Activated CD4-positive, alpha-beta T cell treated with anti-CD3 and anti-CD28 coated beads, Interleukin-2, amount 50 U/mL, for 16 hours (primary cell): ENCODE measurements at regions not wholly inside any gene's neighbourhood (a gene's known extent, or its start where the extent isn't known, plus 50 kb on each side); places are given as distances from the start of the nearest gene placed in this dataset.
"Not testable (repeated sequence)": the region's sequence is repeated elsewhere in the genome, so short reads cannot be mapped to it uniquely, and the experiment has no call there.

Source experiments
- DNase-seq: peaks from one replicate; pipeline ENCODE4 v3.0.0-alpha.2; 2020

DNA sequence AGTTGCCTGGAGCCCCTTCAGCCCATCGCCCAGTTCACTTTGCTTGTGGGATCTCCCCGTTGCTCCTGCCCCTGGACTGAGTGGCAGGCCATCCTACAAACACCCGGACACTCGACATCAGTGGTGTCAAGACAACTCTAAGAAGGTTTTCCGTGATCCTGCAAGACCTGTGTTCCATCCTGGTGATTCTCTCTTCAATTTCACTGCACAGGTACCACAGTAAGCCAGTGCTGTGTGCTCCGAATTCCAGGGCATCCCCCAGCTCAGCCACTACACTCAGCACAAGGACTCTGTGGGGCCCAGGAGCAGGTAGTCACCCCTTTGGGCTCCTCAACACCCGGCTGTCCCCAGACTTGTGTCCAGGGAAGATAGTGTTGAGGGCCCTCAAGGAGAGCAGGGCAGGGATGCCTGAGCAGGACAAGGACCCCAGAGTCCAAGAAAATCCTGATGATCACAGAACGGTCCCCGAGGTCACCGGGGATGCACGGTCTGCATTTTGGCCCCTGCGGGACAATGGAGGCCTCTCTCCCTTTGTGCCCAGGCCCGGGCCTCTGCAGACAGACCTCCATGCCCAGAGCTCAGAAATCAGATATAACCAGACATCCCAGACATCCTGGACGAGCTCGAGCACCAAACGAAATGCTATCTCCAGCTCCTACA is 146.9 kb upstream of the C1QTNF3 start:
- peak; percentile 6 for DNase-seq

DNA sequence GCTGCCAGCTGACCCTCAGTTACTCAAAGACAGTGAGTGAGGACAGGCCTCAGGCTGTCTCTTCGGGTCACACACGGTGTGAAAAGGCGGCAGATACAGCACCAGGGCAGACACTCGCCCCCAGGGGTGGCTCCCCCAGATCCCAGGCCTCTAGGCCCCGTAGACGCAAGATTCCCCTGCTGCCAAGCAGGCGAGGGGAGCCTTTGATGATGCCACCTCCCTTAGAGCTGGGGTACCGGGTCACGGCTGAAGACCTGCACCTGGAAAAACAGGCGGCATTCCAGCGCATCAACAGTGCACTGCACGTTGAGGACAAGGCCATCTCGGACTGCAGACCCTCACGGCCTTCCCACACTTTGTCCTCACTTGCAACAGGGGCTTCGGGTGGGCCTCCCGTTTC is 147.5 kb upstream of the C1QTNF3 start:
- peak; percentile 3 for DNase-seq

DNA sequence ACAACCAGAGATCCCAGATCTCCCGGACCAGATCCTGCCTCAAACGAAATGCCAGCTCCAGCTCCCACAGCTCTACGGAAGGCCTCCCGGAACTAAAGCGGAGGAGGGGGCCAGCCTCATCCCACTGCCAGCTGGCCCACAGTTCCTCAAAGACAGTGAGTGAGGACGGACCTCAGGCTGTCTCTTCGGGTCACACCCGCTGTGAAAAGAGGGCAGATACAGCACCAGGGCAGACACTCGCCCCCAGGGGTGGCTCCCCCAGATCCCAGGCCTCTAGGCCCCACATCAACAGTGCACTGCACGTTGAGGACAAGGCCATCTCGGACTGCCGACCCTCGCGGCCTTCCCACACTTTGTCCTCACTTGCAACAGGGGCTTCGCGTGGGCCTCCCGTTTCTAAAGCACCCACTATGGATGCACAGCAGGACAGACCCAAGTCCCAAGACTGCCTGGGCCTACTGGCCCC is 148.3 kb upstream of the C1QTNF3 start:
- not testable (repeated sequence) for DNase-seq

DNA sequence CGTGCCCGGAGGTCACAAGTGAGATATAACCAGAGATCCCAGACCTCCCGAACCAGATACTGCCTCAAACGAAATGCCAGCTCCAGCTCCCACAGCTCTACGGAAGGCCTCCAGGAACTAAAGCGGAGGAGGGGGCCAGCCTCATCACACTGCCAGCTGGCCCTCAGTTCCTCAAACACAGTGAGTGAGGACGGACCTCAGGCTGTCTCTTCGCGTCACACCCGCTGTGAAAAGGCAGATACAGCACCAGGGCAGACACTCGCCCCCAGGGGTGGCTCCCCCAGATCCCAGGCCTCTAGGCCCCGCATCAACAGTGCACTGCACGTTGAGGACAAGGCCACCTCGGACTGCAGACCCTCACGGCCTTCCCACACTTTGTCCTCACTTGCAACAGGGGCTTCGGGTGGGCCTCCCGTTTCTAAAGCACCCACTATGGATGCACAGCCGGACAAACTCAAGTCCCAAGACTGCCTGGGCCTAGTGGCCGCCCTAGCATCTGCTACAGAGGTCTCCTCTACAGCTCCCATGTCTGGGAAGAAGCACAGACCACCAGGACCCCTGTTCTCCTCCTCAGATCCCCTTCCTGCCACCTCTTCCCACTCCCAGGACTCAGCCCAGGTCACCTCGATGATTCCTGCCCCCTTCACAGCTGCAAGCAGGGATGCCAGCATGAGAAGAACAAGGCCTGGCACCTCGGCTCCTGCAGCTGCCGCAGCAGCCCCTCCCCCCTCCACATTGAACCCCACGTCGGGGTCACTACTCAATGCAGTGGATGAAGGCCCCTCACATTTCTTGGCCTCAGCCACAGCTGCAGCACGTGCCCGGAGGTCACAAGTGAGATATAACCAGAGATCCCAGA is 149.3 kb upstream of the C1QTNF3 start:
- not testable (repeated sequence) for DNase-seq

DNA sequence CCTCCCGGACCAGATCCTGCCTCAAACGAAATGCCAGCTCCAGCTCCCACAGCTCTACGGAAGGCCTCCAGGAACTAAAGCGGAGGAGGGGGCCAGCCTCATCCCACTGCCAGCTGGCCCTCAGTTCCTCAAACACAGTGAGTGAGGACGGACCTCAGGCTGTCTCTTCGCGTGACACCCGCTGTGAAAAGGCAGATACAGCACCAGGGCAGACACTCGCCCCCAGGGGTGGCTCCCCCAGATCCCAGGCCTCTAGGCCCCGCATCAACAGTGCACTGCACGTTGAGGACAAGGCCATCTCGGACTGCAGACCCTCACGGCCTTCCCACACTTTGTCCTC is 149.9 kb upstream of the C1QTNF3 start:
- not testable (repeated sequence) for DNase-seq

DNA sequence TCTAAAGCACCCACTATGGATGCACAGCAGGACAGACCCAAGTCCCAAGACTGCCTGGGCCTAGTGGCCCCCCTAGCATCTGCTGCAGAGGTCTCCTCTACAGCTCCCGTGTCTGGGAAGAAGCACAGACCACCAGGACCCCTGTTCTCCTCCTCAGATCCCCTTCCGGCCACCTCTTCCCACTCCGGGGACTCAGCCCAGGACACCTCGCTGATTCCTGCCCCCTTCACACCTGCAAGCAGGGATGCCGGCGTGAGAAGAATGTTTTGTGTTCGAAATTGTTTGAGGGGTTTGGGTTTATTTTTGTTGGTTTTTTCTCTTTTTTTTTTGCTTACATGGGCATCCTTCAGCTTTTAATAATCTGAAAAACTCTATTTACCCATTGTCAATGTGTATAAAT is 150.3 kb upstream of the C1QTNF3 start:
- not testable (repeated sequence) for DNase-seq

DNA sequence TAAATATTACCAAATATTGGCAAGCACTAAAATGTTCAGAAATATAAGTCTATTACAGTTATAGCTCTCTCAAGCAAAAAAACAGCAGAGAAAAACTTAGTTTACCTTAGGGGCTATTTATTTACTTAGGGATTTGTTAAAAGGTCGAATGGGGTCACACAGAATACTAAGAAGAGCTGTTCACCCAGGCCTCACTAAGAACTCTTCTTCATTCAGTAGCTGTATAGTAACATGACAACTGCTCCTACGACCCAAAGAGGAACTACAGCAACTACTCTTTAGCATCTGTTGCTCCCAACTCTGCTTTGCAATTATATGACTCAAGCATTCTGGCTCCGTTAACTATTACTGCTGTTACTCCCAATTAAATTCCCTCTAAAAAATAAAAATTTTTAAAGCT is 150.8 kb upstream of the C1QTNF3 start:
- DNase-seq: not testable (repeated sequence)

DNA sequence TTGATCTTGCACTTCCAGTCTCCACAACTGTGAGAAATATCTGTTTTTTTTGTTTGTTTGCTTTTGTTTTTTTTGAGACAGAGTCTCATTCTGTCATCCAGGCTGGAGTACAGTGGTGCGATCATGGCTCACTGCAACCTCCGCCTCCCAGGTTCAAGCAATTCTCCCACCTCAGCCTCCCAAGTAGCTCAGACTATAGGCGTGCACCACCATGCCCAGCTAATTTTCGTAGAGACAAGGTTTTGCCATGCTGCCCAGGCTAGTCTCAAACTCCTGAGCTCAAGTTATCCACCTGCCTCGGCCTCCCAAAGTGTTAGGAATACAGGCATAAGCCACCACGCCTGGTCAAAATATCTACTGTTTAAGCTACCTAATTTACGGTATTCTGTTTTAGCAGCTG is 153.1 kb upstream of the C1QTNF3 start:
- not testable (repeated sequence) for DNase-seq

DNA sequence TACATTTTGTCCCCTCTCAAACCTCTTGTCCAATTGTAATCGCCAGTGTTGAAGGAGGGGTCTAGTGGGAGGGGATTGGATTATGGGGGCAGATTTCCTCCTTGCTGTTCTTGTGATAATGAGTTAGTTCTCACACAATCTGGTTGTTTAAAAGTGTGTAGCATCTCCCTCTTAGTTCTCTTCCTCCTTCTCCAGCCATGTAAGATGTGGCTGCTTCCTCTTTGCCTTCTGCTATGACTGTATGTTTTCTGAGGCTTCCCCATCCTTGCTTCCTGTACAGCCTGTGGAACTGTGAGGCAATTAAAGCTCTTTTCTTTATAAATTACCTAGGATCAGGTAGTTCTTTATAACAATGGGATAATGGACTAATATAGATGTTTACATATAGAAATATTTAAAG is 162.3 kb upstream of the C1QTNF3 start:
- not testable (repeated sequence) for DNase-seq

DNA sequence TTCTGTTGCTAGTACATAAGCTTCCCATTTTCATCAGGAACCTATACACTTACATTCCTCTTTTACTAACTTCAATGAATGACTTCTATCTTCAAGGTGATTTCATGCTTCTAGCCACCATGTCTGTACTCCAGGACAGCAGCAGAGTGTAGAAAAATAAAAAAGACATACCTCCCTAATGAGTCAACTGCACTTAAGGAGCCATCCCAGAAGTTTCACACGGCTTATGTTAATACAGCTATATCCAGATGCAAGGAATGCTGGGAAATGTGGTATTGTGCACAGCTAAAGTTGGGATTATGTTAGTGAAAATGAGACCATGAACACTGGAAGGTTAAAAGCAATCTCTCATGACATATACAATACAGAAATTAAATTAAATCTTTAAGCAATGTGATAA is 174.4 kb upstream of the C1QTNF3 start:
- not testable (repeated sequence) for DNase-seq

DNA sequence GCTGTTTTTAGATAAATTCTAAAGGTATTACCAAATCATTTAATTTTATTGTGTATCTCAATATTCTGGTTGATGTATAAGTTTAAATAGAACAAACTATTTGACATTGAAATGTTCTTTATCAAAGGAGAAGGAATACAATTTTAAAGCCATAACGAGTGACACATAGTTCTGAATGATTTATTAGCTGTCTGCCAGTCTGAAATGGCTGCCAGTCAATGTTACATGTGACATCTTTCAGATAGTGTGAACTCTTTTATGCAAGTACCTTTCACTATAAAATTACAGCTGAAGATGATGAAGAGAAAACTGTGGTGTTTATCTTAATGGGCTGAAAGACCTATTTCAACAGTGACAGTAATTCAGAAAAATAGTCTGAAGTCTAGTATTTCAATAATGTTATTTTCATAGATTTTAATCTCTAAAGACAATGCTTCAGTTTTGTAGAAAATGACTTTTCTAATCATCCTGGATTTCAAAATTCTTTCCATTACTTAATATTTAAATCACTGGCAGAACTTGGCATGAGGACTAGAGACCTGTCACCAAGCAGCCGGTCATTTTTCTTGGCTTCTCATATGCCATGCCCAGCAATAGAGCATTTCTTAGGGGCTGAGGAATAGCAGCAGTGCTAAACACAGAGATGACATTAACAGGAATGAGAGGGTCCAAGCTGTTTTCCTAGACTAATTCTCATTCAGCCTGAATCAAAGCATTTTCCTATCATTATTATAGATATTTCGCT is 178.5 kb upstream of the C1QTNF3 start:
- not testable (repeated sequence) for DNase-seq

DNA sequence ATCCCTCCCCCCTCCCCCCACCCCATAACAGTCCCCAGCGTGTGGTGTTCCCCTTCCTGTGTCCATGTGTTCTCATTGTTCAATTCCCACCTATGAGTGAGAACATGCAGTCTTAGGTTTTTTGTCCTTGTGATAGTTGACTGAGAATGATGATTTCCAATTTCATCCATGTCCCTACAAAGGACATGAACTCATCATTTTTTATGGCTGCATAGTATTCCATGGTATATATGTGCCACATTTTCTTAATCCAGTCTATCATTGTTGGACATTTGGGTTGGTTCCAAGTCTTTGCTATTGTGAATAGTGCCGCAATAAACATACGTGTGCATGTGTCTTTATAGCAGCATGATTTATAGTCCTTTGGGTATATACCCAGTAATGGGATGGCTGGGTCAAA is 180.1 kb upstream of the C1QTNF3 start:
- DNase-seq: not testable (repeated sequence)

DNA sequence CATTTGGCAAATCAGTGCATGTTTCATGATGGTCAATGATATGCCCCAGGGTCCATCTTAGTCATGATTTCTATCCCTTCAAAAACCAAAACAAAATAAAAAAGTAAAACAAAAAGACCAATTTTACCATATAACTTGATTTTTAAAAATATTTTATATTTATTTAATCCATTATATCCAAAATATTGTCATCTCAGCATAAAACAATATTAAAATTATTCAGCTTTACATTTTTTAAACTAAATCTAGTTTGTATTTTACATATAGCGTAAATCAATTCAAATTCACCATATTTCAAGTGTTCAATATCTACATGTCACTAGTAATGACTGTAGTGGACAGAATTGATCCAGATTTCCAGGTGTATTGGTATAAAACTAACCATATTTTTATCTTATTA is 187.4 kb upstream of the C1QTNF3 start:
- DNase-seq: not testable (repeated sequence)

DNA sequence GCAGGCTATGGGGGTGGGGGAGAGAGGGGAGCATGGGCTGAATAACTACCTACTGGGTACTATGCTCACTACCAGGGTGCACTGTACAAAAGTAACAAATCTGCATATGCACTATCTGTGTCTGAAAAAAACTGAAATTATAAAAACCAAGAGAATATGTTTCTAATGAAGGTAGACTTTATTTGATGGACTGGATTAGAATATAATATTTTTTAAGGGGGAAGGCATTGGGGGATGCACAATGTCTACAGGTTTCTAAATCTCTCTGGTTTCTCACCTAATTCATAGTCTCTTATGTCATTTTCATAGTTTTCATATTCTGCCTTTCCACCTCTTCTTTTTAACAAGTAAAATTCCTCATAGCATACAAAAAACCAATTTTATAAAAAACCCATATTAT is 200.8 kb upstream of the C1QTNF3 start:
- DNase-seq: not testable (repeated sequence)

DNA sequence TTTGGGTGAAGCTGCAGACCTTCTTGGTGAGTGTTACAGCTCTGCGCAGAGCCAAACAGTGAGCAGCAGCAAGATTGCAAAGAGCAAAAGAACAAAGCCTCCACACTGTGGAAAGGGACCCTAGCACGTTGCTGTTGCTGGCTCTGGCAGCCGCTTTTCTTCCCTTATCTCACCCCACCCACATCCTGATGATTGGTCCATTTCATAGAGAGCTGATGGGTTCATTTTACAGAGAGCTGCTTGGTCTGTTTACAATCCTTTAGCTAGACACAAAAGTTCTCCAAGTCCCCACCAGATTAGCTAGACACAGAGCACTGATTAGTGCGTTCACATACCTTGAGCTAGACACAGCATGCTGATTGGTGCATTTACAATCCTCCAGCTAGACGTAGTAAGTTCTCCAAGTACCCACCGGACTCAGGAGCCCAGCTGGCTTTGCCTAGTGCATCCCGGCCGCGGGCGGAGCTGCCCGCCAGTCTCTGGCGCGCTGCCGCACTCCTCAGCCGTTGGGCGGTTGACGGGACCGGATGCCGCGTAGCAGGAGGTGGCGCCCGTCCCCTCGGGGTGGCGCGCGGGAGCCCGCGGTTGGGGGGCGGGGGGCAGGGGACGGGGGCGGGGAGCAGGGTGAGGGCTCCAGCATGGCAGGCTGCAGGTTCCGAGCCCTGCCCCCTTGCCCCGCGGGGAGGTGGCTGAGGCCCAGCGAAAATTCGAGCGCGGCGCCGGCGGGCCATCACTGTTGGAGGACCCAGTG is 201.4 kb upstream of the C1QTNF3 start:
- DNase-seq: peak; percentile 87

DNA sequence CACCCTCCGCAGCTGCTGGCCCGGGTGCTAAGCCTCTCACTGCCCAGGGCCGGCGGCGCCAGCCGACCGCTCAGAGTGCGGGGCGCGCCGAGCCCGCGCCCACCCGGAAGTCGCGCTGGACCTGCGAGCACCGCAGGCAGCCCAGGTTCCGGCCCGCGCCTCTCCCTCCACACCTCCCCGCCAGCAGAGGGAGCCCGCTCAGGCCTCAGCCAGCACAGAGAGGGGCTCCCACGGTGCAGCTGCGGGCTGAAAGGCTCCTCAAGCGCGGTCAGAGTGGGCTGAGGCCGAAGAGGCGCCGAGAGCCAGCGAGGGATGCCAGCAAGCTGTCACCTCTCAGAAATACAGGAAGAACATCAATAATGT is 202.0 kb upstream of the C1QTNF3 start:
- DNase-seq: not testable (repeated sequence)

DNA sequence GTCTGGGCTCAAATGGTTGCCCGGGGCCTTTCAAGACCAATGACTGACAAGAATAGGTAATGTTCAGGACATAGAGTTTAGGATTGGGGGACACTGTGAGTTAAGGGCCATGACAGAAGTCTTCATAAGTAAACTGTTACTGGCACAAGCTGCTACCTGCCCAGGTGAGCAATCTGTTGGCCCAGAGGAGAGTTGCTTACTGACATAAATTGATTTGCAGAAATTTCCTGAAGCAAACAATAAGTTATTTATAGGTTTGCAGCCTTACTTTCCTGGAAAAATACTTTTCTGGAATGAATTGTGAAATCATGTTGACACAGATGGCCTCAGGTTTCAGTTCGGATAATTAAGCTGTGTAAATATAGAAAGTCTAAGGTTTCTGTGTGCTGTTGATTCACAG is 202.8 kb upstream of the C1QTNF3 start:
- DNase-seq: not testable (repeated sequence)

DNA sequence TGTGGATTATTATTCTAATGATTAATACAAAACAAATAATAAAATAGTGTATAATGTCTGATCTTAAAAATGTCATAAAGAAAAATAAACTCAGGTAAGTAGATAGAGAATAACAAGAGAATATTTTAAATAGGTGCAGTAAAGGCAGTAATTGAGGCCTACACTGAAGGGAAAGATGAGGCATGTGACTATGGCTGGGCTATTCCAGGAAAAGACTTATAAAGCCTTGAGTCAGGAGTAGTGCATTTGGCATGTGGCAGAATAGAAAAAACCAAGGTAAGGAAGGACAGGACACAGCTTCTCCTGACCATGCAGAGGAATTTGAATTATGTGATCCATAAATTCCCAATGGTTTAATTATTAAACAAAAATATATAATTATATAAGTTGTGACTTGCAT is 215.6 kb upstream of the C1QTNF3 start:
- not testable (repeated sequence) for DNase-seq

DNA sequence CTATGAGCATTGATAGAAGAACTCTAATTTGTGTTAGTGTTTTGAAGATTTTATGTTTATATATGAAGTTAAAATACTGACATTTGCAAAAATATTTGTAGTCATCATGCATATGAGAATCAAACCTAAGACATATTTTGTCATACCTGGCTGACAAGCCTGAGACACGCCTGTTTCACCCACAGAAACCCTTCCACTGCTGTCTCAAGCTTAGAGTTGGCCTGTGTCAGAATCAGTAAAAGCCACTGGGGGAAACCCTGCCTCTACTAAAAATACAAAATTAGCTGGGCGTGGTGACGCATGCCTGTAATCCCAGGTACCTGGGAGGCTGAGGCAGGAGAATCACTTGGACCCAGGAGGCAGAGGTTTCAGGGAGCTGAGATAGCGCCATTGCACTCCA is 218.0 kb upstream of the C1QTNF3 start:
- DNase-seq: not testable (repeated sequence)

DNA sequence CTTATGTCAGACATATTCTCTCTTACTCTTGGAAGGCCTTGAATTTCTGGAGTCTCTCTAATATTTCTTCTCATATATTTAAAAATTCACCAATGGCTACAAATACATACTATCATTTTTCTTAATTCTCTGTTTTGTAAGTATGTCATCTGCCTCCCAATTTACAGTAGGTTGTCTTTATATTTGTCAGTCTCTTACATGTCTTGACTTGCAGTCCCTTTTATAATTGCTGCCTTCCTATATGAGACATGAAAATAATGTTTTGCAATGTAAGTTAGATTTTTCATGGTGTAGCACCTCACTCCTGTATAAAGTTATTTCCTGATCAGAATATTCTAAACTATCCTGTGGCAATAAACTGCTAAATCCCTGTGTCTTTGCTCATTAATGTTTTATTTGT is 223.1 kb upstream of the C1QTNF3 start:
- DNase-seq: not testable (repeated sequence)

DNA sequence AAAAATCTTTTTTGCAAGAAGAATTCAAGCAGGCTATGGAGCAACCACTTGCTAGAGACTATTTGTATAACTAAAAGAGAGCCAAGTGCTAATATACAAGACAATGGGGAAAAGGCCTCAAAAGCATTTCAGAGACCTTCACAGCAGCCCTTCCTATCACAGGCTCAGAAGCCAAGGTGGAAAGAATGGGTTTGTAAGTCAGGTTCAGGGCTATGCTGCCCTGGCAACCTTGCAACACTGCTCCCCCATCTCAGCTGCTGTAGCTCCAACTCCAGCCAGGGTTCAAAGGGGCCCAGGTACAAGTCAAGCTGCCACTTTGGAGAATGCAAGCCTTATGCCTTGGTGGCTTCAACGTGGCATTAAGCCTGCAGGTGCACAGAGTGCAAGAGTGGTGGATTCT is 253.7 kb upstream of the C1QTNF3 start:
- not testable (repeated sequence) for DNase-seq

DNA sequence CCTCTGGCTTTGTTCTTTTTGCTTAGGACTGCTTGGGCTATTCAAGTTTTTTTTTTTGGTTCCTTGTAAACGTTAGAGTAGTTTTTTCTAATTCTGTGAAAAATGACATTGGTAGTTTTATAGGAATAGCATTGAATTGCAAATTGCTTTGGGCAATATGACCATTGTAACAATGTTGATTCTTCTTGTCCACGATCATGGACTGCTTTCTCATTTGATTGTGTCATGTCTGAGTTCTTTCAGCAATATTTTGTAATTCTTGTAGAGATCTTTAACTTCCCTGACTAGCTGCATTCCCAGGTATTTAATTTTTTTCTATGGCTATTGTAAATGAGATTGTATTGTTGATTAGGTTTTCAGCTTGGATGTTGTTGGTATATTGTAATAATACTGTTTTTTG is 286.2 kb upstream of the C1QTNF3 start:
- not testable (repeated sequence) for DNase-seq

DNA sequence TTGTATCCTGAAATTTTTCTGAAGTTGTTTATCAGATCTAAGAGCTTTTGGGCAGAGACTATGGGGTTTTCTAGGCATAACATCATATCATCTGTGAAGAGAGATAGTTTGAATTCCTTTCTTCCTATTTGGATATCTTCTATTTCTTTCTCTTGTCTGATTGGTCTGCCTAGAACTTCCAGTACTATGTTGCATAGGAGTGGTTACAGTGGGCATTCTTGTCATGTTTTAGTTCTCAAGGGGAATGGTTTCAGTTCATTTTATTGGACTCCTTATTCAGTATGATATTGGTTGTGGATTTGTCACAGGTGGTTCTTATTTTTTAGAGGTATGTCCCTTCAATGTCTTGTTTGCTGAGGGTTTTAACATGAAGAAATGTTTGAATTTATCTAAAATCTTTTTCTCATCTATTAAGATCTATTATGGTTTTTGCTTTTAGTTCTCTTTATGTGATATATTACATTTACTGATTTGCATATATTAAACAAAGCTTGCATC is 286.6 kb upstream of the C1QTNF3 start:
- not testable (repeated sequence) for DNase-seq
